ENCODE measurements at regions not wholly inside any gene's neighbourhood (a gene's known extent, or its start where the extent isn't known, plus 50 kb on each side); places are given as distances from the start of the nearest gene placed in this dataset.

DNA sequence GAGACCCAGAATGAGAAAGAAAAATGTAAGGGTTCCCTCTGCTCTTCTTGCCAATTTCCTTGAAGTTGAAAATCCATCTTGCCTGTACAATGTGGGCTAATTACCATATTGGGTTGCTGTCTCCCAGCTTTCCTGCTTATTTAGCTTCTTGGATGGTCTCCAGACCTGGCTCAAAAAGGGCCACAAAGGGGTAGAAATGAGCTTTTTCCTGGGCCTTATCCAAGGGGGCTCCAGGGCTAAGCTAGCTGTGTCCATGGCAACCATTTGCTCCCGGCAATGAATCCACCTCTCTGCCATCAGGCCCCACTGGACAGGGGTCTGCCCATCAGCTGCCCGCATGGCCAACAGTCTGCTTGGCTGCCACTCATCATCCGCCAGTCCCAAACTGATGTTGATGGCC is 85.0 kb downstream of the BOD1L2 start:
- TF ChIP-seq, protein P1, sequence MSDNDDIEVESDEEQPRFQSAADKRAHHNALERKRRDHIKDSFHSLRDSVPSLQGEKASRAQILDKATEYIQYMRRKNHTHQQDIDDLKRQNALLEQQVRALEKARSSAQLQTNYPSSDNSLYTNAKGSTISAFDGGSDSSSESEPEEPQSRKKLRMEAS (CRISPR knock-in tag; IDR thresholded peaks at IDR 0.05) = no peak
- no peak for TF ChIP-seq RHOXF2B (CRISPR knock-in tag; conservative IDR thresholded peaks at IDR 0.05)
- no peak for TF ChIP-seq SMAD3 (CRISPR knock-in tag; conservative IDR thresholded peaks at IDR 0.05)
- no peak for TF ChIP-seq SMC3 (conservative IDR thresholded peaks at IDR 0.05; ENCODE audit: insufficient read depth, low read depth, low read length)
- TF ChIP-seq ZFX (CRISPR knock-in tag; IDR thresholded peaks at IDR 0.05) = no peak
- no peak for TF ChIP-seq NFIC (IDR thresholded peaks at IDR 0.05)
- TF ChIP-seq FOXK1 (CRISPR knock-in tag; IDR thresholded peaks at IDR 0.05; ENCODE audit: borderline replicate concordance) = no peak
- TF ChIP-seq, protein P2, sequence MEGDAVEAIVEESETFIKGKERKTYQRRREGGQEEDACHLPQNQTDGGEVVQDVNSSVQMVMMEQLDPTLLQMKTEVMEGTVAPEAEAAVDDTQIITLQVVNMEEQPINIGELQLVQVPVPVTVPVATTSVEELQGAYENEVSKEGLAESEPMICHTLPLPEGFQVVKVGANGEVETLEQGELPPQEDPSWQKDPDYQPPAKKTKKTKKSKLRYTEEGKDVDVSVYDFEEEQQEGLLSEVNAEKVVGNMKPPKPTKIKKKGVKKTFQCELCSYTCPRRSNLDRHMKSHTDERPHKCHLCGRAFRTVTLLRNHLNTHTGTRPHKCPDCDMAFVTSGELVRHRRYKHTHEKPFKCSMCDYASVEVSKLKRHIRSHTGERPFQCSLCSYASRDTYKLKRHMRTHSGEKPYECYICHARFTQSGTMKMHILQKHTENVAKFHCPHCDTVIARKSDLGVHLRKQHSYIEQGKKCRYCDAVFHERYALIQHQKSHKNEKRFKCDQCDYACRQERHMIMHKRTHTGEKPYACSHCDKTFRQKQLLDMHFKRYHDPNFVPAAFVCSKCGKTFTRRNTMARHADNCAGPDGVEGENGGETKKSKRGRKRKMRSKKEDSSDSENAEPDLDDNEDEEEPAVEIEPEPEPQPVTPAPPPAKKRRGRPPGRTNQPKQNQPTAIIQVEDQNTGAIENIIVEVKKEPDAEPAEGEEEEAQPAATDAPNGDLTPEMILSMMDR (IDR thresholded peaks at IDR 0.05 in 2 of 3, conservative IDR thresholded peaks at IDR 0.05 in 1 of 3; ENCODE audit: insufficient read depth in 2 of 3, low read depth in 1 of 3, low read length in 3 of 3) = no peak
- no peak for TF ChIP-seq ERF (CRISPR knock-in tag; IDR thresholded peaks at IDR 0.05)
- no peak for TF ChIP-seq ZNF324 (CRISPR knock-in tag; IDR thresholded peaks at IDR 0.05)
- TF ChIP-seq DPF2 (IDR thresholded peaks at IDR 0.05) = no peak
- no peak for TF ChIP-seq RBM39 (optimal IDR thresholded peaks at IDR 0.05; ENCODE audit: low read depth, low read length)
